Transverse colon (tissue), 4 donors: ENCODE measurements at regions not wholly inside any gene's neighbourhood (a gene's known extent, or its start where the extent isn't known, plus 50 kb on each side); places are given as distances from the start of the nearest gene placed in this dataset.
"Not testable (repeated sequence)": the region's sequence is repeated elsewhere in the genome, so short reads cannot be mapped to it uniquely, and the experiment has no call there.

Experiments used
- DNase-seq: peaks from one replicate; pipeline ENCODE4 v3.0.0-alpha.2; 2019
- H3K27ac ChIP-seq, 4 donors: fragments of 200-600 bp; sonication (generic); 2 replicates each; pipeline ENCODE4 v1.5.1; 2016 to 2018; ENCODE audit warnings: inconsistent platforms in 4 of 4
- H3K27me3 ChIP-seq: fragments of 200-600 bp; sonication (generic); 2 replicates; pipeline ENCODE4 v1.5.1; 2017; ENCODE audit warnings: inconsistent platforms
- H3K36me3 ChIP-seq, 4 donors: fragments of 200-600 bp; sonication (generic); 2 replicates each; pipeline ENCODE4 v1.5.1; 2017 to 2019; ENCODE audit warnings: inconsistent platforms in 4 of 4
- H3K4me1 ChIP-seq, 4 donors: fragments of 200-600 bp; sonication (generic); 2 replicates each; pipeline ENCODE4 v1.5.1; 2017 to 2020; ENCODE audit warnings: inconsistent platforms in 4 of 4
- H3K4me3 ChIP-seq, 4 donors: fragments of 200-600 bp; sonication (generic); 1 replicate in 1 of 4; 2 replicates in 3 of 4; pipeline versions ENCODE4 v1.5.1 to v1.6.1; 2017 to 2019; ENCODE audit warnings: inconsistent platforms in 4 of 4
- H3K9me3 ChIP-seq, 2 donors: fragments of 200-600 bp; sonication (generic); 2 replicates each; pipeline ENCODE4 v1.5.1; 2017 to 2019; ENCODE audit warnings: inconsistent platforms in 2 of 2
- EP300 ChIP-seq: sonication (generic); formaldehyde crosslinking; IDR thresholded peaks from one replicate; pipeline ENCODE4 v1.6.1; 2017; ENCODE audit warnings: antibody characterized with exemption, low read depth
- POLR2A ChIP-seq: fragments of 450-650 bp; IDR thresholded peaks from one replicate; pipeline ENCODE4 v1.6.1; 2016; ENCODE audit warnings: antibody characterized with exemption, mild to moderate bottlenecking, moderate library complexity
- POLR2AphosphoS5 ChIP-seq, 3 donors: sonication (generic); formaldehyde crosslinking; IDR thresholded peaks; one replicate each; pipeline ENCODE4 v1.6.1; 2016; ENCODE audit warnings: antibody characterized with exemption in 3 of 3
- WGBS, 2 donors: methylation state at CpG; one replicate each; pipeline ENCODE4 v1.1.5; 2018; ENCODE audit warnings: low coverage in 1 of 2; 5-methylcytosine and 5-hydroxymethylcytosine counted together
- in situ Hi-C, 4 donors: fragments of 200-750 bp; cut with MboI; loops; one replicate each; pipeline versions ENCODE4 v1.15.0 to v1.15.1; 2017; ENCODE audit warnings: low sequenced_read_pairs in 3 of 4, low pct_ligation_motif_present in 1 of 4, low pct_unique_long_range_greater_than_20kb in 1 of 4
- intact Hi-C: fragments of 100-400 bp; cut with DNase I; formaldehyde crosslinking; loops from one replicate; pipeline ENCODE4 v1.15.1; 2023; ENCODE audit warnings: low total_unique reads
- TF ChIP-seq, protein P1 (sequence below), 5 experiments: fragments of 200-600 bp in 3 of 5; fragments of 450-650 bp in 2 of 5; sonication (generic) in 3 of 5; IDR thresholded peaks; 1 replicate in 2 of 5; 2 replicates in 3 of 5; pipeline ENCODE4 v1.5.1; 2016 to 2017; ENCODE audit warnings: antibody characterized with exemption in 5 of 5, inconsistent platforms in 3 of 5, mild to moderate bottlenecking in 2 of 5, moderate library complexity in 1 of 5

DNA sequence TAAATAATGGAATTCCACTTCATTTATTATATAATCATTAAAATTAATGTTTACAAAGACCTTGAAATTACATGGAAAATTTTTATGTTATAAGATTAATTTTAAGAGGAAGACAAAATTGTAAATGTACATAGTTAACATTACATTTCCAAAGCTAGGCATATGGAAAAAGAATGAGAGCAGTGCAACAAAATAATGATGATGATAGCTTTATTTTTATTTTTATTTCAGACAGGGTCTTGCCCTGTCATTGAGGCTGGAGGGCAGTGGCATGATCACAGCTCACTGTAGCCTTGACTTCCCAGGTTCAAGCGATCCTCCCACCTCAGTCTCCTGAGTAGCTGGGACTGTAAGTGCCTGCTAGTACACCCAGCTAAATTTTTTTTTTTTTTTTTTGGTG lies 61.2 kb upstream of the ZCCHC2 start:
- Histone ChIP-seq H3K4me1 (no peaks in the 10 kb centered on the region), H3K9me3 (no peaks in the 10 kb centered on the region), H3K27me3 (no peaks in the 10 kb centered on the region), H3K36me3 (no peaks in the 10 kb centered on the region), H3K4me3 (no peak overlapping the region), H3K27ac (no peak overlapping the region)
- 97 to 100% methylated on average over 1 of the region's 1 CpG for WGBS, 2 donors
- TF ChIP-seq POLR2A (no peak), POLR2AphosphoS5 (IDR thresholded peaks at IDR 0.05) (no peak), EP300 (no peak)
- TF ChIP-seq, protein P1, sequence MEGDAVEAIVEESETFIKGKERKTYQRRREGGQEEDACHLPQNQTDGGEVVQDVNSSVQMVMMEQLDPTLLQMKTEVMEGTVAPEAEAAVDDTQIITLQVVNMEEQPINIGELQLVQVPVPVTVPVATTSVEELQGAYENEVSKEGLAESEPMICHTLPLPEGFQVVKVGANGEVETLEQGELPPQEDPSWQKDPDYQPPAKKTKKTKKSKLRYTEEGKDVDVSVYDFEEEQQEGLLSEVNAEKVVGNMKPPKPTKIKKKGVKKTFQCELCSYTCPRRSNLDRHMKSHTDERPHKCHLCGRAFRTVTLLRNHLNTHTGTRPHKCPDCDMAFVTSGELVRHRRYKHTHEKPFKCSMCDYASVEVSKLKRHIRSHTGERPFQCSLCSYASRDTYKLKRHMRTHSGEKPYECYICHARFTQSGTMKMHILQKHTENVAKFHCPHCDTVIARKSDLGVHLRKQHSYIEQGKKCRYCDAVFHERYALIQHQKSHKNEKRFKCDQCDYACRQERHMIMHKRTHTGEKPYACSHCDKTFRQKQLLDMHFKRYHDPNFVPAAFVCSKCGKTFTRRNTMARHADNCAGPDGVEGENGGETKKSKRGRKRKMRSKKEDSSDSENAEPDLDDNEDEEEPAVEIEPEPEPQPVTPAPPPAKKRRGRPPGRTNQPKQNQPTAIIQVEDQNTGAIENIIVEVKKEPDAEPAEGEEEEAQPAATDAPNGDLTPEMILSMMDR (IDR thresholded peaks at IDR 0.05) = no peak
- in situ Hi-C loops (no loop called here), intact Hi-C loops (no loop called here)
- DNase-seq = no peak

GRCh38 chr18:62464266-62464665 lies 58.6 kb upstream of the ZCCHC2 start:
- no peak overlapping the region for H3K27ac ChIP-seq
- in situ Hi-C loops = no loop called here
- H3K4me1 ChIP-seq = no peaks in the 10 kb centered on the region
- no peaks in the 10 kb centered on the region for H3K36me3 ChIP-seq
- DNase-seq = no peak
- intact Hi-C loops = no loop called here
- no peak for TF ChIP-seq POLR2AphosphoS5 (IDR thresholded peaks at IDR 0.05)
- TF ChIP-seq EP300 = no peak
- TF ChIP-seq POLR2A = no peak
- TF ChIP-seq, protein P1 (IDR thresholded peaks at IDR 0.05) = no peak
- 94 to 100% methylated on average over 1 of the region's 1 CpG for WGBS, 2 donors
- no peak overlapping the region for H3K4me3 ChIP-seq
- H3K27me3 ChIP-seq = no peaks in the 10 kb centered on the region
- no peaks in the 10 kb centered on the region for H3K9me3 ChIP-seq

GRCh38 chr18:62469131-62469530 lies 53.7 kb upstream of the ZCCHC2 start:
- H3K9me3 ChIP-seq, H3K36me3 ChIP-seq, intact Hi-C loops, in situ Hi-C loops, DNase-seq, H3K4me3 ChIP-seq, H3K27ac ChIP-seq, H3K27me3 ChIP-seq, H3K4me1 ChIP-seq: not testable (repeated sequence)
- WGBS, 2 donors = 94 to 100% methylated on average over 4 to 5 of the region's 5 CpGs
